CD4-positive, alpha-beta T cell treated with Interleukin-2 at 100 ng/mL for 4 hours (primary cell): ENCODE measurements at regions not wholly inside any gene's neighbourhood (a gene's known extent, or its start where the extent isn't known, plus 50 kb on each side); places are given as distances from the start of the nearest gene placed in this dataset.

Source experiments
- DNase-seq: peaks from one replicate; pipeline ENCODE4 v3.0.0-alpha.2; 2020; ENCODE audit warnings: low spot score

DNA sequence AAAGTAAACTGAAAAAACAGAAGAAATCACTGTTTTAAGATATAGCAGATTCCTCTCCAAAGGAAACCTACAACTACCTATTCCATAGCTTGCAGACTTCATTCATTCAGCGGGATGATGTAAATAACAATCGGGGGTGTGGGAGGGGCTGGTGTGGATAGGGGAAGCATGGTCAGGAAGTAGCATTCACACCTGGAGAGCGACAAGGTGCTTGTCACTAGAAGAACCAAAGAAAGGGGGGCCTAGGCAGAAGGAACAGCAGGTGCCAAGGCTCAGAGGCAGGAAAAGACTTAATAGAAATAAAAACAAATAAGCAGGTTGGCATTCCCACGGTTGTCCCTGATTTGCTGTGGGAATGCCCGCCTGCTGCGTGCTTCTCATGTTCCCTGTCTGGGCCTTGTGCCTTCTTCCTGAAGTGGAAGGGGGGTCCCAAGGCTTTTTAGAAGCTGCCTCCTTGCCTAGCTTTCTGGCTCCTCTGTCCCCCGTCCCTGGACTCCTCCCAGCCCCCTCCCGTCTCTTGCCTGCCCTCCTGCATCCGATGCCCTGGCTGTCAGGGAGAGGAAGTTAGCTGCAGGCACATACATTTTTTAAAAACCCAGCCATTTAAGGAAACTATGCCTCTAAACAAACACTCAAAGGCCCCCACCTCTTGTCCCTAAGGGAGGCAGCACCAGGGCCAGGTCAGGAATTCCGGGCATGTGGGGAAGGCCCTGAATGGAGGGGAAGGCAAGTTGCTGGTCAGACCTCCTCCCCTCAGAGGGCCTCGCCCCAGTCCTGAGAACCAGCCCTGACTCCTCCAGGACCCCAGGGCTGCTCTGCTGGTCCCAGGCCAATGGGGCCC is 54.7 kb upstream of the PRDM11 start:
- no peak for DNase-seq

GRCh38 chr11:45092404-45092785 is 54.0 kb upstream of the PRDM11 start:
- DNase-seq, result no peak

DNA sequence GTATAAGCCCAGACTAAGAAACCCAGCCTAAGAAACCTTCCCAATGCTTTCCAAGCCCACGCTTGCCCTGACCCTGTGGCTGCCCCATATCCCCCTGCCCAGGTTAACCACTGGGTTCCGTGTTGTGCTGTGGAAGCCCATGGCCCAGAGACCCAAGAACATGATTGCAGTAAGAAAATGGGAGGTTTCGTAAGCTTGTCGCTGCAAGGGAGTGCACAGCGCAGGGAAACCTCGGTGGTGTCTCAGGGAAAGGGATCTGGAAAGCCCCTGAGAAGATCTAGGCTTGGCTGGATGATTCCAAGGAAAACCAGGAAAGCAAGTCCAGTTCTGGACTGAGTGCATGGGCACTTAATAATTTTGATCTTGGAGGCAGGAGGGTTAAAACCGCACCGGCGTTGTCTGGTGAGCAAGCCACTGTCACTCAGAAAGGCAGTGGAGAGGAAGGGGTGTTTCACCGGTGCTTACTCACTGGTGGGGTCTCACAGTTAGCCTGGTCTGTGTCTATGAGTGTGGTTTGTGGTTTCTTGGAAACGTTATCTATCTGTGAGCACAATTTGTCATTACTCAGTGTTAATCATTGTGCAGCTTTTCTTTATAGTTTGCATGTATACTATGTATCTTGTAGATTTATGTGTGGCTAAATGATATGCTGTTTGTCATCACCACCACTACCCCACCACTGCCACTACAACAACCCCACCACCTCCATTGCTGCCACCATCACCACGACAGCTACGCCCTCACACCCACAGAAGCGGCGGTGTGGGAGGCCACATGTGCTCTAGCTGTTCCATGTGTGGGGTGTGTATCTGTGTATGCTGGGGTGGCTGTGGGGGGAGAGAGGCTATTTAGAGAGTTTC is 53.3 kb upstream of the PRDM11 start:
- DNase-seq, result peak; percentile 74

GRCh38 chr11:45093761-45094455 is 52.5 kb upstream of the PRDM11 start:
- no peak for DNase-seq

DNA sequence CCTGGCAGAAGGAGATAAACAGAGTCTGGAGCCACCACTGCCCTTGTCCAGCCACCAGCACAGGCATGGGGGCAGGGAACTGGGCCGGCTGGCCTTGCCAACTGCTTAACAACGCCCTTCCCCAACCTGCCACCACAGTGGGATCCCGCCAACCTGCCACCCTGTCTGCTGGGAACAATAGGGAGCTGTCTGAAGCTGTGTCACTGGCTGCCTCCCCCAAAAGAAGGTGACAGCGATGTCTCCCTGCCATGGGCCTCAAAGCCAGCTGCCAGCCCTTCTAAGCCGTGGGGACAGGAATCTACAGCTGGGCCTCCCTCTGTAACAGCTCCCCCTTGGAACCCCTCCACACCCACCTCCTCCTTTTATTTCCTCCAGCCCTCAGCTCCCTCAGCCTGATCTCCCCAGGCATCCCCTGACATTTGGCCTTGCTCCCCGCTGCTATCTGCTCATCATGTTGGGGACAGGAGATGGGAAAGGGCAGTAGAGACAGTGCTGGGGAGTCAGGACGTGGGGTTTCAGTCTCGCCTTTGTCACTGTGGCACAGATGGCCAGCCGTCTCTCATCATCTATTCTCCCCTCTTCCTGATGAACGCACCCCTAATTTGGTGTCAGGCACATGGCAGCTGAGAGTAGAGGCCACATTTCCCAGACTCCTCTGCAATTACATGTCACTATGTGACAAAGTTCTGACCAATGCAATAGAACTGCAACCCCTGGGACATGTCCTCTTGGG is 51.3 kb upstream of the PRDM11 start:
- DNase-seq, result no peak

DNA sequence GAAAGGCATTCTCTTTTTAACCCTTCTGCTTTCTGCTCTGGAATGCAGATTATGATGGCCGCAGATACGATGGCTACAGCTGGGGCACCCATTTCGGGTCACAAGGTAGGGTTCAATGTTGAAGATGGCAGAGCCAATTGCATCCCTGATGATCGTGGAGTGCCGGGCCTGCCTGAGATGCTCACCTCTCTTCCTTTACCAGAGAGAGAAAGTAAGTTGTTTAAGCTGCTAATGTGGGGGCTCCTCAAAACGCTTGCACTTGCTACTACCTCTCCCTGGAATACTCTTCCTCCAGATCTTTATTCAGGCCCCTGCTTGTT is 50.8 kb upstream of the PRDM11 start:
- no peak for DNase-seq

DNA sequence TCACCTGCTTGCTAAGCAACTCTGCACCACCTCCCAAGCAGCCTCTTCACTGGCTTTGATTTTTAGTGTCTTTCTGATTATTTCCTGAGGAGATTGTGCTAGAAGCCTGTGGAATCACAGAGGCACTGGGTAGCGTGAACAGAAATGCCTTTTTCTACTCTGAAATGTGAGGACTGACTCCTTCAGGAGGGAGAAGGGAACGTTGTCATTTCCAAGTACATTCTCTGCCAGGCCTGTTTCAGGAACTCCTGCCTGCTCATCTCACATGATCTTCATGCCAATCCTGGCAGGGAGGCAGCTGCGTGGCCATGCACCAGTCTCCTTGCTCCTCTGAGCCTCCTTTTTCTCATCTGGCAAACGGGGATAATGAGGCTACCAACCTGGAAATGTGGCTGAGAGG is 49.8 kb upstream of the PRDM11 start:
- DNase-seq, result no peak
